CD4-positive, alpha-beta T cell treated with Interleukin-17A for 1 hour (primary cell): ENCODE measurements at regions not wholly inside any gene's neighbourhood (a gene's known extent, or its start where the extent isn't known, plus 50 kb on each side); places are given as distances from the start of the nearest gene placed in this dataset.

Experiments
- DNase-seq: peaks from one replicate; pipeline ENCODE4 v3.0.0-alpha.2; 2020

GRCh38 chr2:42913280-42913878 is 121.0 kb upstream of the HAAO start:
- DNase-seq = no peak

- no peak for DNase-seq
These were observed 118.4 kb upstream of the HAAO start for GRCh38 chr2:42910645-42911405.

- no peak for DNase-seq
These were observed 117.6 kb upstream of the HAAO start for GRCh38 chr2:42909966-42910365.

- DNase-seq = no peak
These were observed 116.3 kb upstream of the HAAO start for GRCh38 chr2:42908518-42909200.

GRCh38 chr2:42907835-42908234 is 115.5 kb upstream of the HAAO start:
- DNase-seq = no peak

- DNase-seq = no peak
These were observed 114.4 kb upstream of the HAAO start for GRCh38 chr2:42906557-42907411.

- no peak for DNase-seq
These were observed 113.8 kb upstream of the HAAO start for GRCh38 chr2:42906111-42906556.

- no peak for DNase-seq
These were observed 113.1 kb upstream of the HAAO start for GRCh38 chr2:42905341-42906110.

- DNase-seq = no peak
These were observed 112.1 kb upstream of the HAAO start for GRCh38 chr2:42904576-42904876.

- no peak for DNase-seq
These were observed 111.6 kb upstream of the HAAO start for GRCh38 chr2:42903821-42904575.

- no peak for DNase-seq
These were observed 110.7 kb upstream of the HAAO start for GRCh38 chr2:42902939-42903709.

- DNase-seq = no peak
These were observed 108.8 kb upstream of the HAAO start for GRCh38 chr2:42901076-42901640.

- DNase-seq = no peak
These were observed 108.0 kb upstream of the HAAO start for GRCh38 chr2:42900289-42900891.

GRCh38 chr2:42897358-42897757 is 105.0 kb upstream of the HAAO start:
- no peak for DNase-seq

GRCh38 chr2:42895791-42896135 is 103.4 kb upstream of the HAAO start:
- no peak for DNase-seq

- DNase-seq = no peak
These were observed 102.9 kb upstream of the HAAO start for GRCh38 chr2:42895134-42895790.

- no peak for DNase-seq
These were observed 100.8 kb upstream of the HAAO start for GRCh38 chr2:42893047-42893758.

- no peak for DNase-seq
These were observed 98.5 kb upstream of the HAAO start for GRCh38 chr2:42890791-42891355.
